ENCODE measurements at regions not wholly inside any gene's neighbourhood (a gene's known extent, or its start where the extent isn't known, plus 50 kb on each side); places are given as distances from the start of the nearest gene placed in this dataset.

GRCh38 chr4:143089291-143089690 lies 95.4 kb upstream of the USP38 start (continued):
- TF ChIP-seq ATF3 (CRISPR knock-in tag; IDR thresholded peaks at IDR 0.05) (no peak), CBX5 (CRISPR knock-in tag; IDR thresholded peaks at IDR 0.05; ENCODE audit: borderline replicate concordance) (no peak), MED8 (CRISPR knock-in tag; IDR thresholded peaks at IDR 0.05; ENCODE audit: insufficient replicate concordance) (no peak), NR2F2 (IDR thresholded peaks at IDR 0.05; ENCODE audit: borderline replicate concordance, low read depth) (no peak), ELK4 (CRISPR knock-in tag; IDR thresholded peaks at IDR 0.05; ENCODE audit: borderline replicate concordance) (no peak), MAF1 (CRISPR knock-in tag; IDR thresholded peaks at IDR 0.05; ENCODE audit: borderline replicate concordance) (no peak), ZNF432 (CRISPR knock-in tag; IDR thresholded peaks at IDR 0.05; ENCODE audit: borderline replicate concordance) (no peak), ZNF546 (CRISPR knock-in tag; conservative IDR thresholded peaks at IDR 0.05) (no peak)

DNA sequence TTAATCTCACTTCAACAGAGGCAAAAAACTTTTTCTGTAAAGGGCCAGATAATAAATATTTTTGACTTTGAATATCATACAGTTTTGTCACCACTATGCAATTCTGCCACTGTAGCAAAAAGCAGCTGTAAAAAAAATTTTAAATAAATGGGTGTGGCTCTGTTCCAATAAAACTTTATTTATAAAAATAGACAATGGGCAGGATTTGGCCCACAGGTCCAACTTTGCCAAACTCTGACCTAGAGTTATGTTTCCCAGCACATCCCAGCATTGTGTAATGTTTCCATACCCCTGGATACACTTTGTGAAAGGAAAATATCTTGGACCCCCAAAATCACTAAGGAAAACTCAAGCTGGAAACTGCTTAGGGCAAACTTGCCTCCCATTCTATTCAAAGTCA lies 94.9 kb upstream of the USP38 start:
- BruUV-seq (replicated peaks) = no TSS peak
- Histone ChIP-seq H3K27ac (ENCODE audit: extremely low read length, insufficient read depth, low read length) (no peak overlapping the region), H3K9me3 (ENCODE audit: low read length) (no peaks in the 10 kb centered on the region), H2AFZ (ENCODE audit: low read length) (no peak overlapping the region), H3K4me1 (ENCODE audit: insufficient read depth, low read length) (no peaks in the 10 kb centered on the region), H3K9ac (ENCODE audit: insufficient read depth, low read depth, low read length) (no peak overlapping the region), H3K4me3 (replicated peaks in 1 of 3; ENCODE audit: insufficient read depth in 1 of 3, low read depth in 2 of 3, low read length in 3 of 3) (no peak overlapping the region), H4K20me1 (ENCODE audit: insufficient read depth, low read length) (no peaks in the 10 kb centered on the region), H3K27me3 (ENCODE audit: control insufficient read depth in 1 of 2, insufficient read depth in 2 of 2, low read length in 2 of 2) (no peaks in the 10 kb centered on the region), H3K79me2 (ENCODE audit: insufficient read depth, low read length) (no peaks in the 10 kb centered on the region), H3K36me3 (replicated peaks in 1 of 2; ENCODE audit: control insufficient read depth in 1 of 2, insufficient read depth in 2 of 2, low read length in 2 of 2) (no peaks in the 10 kb centered on the region), H3K4me2 (ENCODE audit: low read depth, low read length) (no peak overlapping the region)
- ATAC-seq = no peak
- no peak for DNase-seq (ENCODE audit: low spot score)
- in situ Hi-C loops (cut with HindIII; ENCODE audit: extremely low pct_ligation_motif_present, low pct_unique_long_range_greater_than_20kb) (no loop called here), intact Hi-C loops (cut with micrococcal nuclease; ENCODE audit: unreplicated experiment) (no loop called here)
- CTCF ChIA-PET (ENCODE audit: low intra/inter-chr PET ratio, low total read pairs) = no interaction called here
- POLR2A ChIA-PET = no interaction called here
- no peak for FAIRE-seq
- TF ChIP-seq TP53 (CRISPR knock-in tag; conservative IDR thresholded peaks at IDR 0.05) = no peak
- no peak for TF ChIP-seq SRF (IDR thresholded peaks at IDR 0.05; ENCODE audit: low read depth, low read length)
- no peak for TF ChIP-seq ZNF335 (CRISPR knock-in tag; IDR thresholded peaks at IDR 0.05)
- TF ChIP-seq, protein P1, sequence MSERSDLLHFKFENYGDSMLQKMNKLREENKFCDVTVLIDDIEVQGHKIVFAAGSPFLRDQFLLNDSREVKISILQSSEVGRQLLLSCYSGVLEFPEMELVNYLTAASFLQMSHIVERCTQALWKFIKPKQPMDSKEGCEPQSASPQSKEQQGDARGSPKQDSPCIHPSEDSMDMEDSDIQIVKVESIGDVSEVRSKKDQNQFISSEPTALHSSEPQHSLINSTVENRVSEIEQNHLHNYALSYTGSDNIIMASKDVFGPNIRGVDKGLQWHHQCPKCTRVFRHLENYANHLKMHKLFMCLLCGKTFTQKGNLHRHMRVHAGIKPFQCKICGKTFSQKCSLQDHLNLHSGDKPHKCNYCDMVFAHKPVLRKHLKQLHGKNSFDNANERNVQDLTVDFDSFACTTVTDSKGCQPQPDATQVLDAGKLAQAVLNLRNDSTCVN (CRISPR knock-in tag; IDR thresholded peaks at IDR 0.05; ENCODE audit: borderline replicate concordance) = no peak
- no peak for TF ChIP-seq ZBTB21 (CRISPR knock-in tag; IDR thresholded peaks at IDR 0.05)
- no peak for TF ChIP-seq GRHL1 (CRISPR knock-in tag; conservative IDR thresholded peaks at IDR 0.05)
- no peak for TF ChIP-seq ZNF143 (CRISPR knock-in tag; IDR thresholded peaks at IDR 0.05)
- no peak for TF ChIP-seq ZBTB49 (CRISPR knock-in tag; IDR thresholded peaks at IDR 0.05; ENCODE audit: borderline replicate concordance)
- TF ChIP-seq PHF21A (CRISPR knock-in tag; IDR thresholded peaks at IDR 0.05) = no peak
